Activated T-cell treated with anti-CD3 and anti-CD28 coated beads for 4 hours (primary cell): ENCODE measurements at regions not wholly inside any gene's neighbourhood (a gene's known extent, or its start where the extent isn't known, plus 50 kb on each side); places are given as distances from the start of the nearest gene placed in this dataset.
"Not testable (repeated sequence)": the region's sequence is repeated elsewhere in the genome, so short reads cannot be mapped to it uniquely, and the experiment has no call there.

Experiments
- DNase-seq: peaks from one replicate; pipeline ENCODE4 v3.0.0-alpha.2; 2020

DNA sequence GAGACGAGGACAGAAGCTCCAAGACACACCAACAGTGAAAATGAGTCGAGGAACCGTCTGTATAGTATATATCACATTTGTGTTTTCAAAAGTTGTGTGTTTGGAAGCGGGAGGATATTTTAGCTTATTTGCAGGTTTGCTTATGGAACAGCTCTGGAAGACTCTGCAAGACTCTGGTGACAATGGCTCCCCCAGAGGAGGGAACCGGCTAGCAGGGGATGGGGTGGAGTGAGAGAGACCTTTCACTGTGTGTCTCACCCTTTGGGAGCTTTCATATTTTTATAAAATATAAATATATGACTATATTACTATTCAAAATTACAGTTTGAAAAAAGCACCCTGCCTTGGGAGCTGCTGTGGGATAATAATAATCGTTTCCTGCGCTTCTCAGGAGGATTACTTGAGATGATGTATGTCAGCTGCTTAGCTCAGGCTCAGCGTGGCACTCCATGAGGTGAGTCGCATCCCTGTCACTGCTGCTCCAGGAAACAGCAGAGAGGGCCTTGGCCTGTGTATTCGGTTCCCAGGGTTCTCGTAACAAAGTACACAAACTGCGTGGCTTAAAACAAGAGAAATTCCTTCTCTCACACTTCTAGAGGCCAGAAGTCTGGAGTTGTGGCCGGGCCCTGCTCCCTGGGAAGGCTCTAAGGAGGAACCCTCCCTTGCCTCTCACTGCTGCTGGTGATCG lies 183.9 kb downstream of the FAM43A start:
- DNase-seq = no peak

DNA sequence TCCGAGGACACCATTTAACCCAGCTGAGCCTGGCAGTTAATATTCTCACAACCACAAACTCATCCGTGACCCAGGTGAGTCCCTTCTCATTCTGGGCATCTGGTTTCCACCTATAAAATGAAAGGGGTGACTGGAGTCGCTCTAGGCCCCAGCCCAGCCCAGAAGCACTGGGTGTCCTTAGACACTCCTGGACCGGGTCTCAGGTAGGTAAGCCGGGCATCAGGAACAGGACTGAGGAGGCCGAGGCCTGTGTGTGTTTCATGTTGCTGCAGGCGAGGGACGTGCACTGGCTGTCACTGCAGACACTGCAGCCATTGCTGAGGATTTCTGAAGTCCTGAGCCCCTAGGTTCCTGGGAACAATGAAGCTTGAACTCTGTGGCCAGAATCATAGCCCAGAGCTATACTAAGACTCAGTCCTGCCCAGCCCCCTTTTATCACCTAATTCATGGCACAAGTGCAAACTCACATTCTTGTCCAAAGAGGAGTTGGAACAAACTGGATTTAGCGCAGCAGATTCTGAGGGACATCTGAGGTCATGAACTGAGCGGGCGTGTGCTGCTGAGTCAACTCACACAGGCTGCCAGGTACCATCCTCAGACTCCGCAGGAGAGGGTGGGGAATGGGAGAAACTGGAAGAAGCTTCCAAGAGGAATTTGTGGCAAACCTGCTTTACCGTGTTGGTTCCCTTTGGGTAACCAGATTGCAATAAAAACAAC lies 184.9 kb downstream of the FAM43A start:
- DNase-seq = no peak

DNA sequence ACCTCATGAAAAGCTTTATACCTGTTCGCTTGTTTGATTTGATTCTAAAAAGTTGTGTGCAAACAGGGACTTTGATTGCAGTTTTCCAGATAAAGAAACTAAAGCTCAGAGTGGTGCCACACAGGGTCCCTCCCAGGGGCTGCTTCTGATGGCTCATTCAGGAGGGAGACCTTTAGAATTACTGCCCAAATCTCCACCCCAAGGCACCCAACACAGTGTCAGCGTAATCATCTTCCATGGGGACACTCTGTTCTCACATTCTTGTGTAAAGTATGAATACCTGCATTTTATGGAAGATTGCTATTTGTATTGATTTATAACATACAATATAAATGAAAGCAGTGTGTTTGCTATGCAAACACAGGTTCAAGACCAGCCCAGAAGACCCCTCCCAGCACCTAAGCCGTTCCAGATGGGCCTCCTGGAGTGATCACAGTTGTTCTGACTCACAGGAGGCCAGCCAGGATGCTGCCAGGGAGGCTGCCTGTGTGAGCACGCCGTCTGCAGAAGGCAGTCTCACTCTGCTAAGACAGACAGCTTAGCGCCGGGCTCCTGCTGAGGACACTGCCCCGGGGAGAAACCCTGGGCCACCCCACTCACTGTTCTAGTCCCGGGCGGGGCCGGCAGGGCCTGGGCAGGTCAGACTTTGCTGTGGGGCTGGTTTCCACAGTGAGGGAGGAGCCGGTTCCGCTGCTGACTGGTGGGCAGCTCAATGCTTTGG lies 185.6 kb downstream of the FAM43A start:
- DNase-seq = no peak

DNA sequence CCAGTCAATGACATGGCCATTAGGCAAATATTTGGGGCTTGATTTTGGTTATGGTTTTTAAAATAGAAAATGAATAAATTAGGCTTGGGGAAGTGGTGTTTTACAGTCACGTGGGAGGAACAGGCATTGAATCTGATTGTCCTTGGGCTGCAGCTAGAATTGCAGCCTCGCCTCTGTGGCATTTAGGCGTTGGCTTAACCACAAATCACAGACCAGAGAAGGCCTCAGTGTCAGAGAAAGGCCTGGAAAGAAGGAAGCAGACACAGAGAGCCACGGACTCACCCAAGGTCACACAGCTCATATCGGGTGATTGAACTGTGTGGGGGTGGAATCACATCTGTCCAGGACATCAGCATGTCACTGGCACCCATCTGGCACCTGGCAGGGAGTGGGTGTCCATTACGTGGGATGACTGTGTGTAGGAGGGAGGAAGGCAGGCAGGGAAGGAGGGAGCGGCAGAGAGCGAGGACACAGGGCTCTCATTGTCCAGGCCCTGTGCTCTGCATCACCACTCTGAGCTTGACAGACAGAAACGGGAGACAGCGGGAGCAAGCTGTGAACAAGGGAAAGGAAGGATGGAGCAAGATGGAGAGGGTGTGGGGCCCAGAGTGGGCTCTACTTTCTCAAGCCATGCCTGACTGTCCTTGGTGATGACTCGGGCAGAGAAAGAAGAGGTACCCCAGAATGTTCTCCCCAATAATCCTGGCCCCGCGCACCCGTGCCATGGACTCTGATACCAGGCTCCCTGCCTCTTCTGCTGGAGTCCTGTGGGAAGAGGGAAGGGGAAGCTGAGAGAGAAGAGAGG lies 186.4 kb downstream of the FAM43A start:
- no peak for DNase-seq

DNA sequence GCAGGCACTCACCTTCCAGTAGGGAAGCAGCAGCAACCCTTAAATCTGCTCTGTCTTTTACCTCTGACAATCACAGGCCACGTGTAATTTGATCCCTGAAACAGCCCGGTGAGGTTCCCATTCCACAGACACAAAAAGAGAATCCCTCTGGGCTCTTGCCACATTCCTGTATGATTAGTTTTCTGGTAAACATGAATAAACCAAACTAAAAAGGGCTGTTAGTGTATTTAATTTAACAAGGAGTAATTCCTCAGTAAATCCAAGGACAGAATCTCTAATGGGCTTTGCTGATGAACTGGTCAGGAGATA lies 186.9 kb downstream of the FAM43A start:
- no peak for DNase-seq

- DNase-seq = not testable (repeated sequence)
These were observed 187.8 kb downstream of the FAM43A start for GRCh38 chr3:194873474-194873873.

- DNase-seq = no peak
These were observed 188.5 kb downstream of the FAM43A start for GRCh38 chr3:194874206-194874605.

- no peak for DNase-seq
These were observed 189.1 kb downstream of the FAM43A start for GRCh38 chr3:194874783-194875182.

DNA sequence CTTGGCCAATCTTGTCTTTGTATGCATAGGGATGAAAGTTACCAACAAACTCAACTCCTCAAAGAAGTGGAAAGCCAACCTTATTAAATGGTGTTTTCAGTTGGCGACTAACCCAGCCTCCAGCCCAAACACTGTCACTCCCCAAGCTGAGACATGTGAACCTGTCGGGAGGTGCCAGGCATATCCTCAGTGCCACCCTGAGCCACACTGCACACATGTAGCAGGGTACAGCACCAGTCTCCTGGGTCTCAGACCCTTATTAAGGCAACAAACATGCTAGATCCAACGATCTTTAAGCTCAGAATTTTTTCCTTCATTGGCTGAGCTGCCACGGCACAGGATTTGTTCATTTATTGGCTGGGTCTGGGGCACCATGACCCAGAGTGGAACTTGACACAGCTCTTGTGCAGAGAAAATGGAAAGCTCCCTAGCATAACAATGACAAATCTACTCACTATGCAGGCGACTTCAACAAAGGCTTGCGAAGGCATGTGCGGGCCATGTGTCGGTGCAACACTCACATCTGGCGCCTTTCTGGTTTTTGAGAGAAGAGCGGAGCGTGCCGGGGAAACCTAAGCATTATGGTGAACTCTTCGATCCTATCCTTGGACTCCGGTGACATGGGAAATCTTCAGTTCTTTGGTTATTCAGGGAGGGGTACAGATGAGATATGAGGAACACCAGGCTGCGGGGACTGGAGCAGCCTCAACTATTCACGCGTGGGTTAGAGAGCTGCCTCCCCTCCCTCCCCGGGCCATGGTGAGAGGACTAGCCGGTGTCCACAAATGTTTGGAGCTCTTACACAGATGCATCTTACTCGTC lies 190.1 kb downstream of the FAM43A start:
- DNase-seq = no peak

GRCh38 chr3:194876403-194877095 lies 190.9 kb downstream of the FAM43A start:
- DNase-seq = no peak

- no peak for DNase-seq
These were observed 191.8 kb downstream of the FAM43A start for GRCh38 chr3:194877291-194878119.

DNA sequence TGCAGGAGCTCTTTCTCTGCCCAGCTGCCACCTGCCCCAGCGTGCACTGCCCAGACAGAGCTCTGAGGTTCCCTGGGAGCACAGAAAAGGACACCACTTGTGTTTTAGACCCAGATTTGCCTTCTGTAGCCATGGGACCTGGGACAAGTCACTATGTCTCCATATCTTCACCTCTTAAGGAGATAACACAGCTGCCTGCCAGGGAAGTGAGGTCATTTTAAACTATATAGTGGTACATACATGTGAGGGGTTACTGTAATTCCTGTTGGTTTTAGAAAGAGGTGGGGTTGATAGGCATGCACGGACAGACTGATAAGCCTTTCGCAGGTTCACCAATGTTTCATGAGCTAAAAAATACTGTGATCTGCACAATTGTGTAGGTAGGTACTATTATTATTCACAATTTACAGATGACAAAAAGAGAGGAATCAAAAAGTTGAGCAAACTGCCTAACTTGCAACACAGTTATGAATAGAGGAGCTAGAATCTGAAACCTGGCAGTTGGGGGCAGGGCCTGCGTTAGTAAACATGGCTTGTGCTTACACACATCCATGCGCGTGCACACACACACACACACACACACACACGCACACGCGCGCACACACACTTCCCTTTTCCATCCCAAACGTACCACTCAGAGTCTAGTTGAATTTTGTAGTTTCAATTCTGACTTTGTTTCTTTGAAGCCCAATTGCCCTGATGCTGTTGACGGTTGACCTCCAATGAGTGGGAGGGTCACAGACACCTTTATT lies 193.6 kb downstream of the FAM43A start:
- DNase-seq = no peak

GRCh38 chr3:194879991-194880939 lies 194.6 kb downstream of the FAM43A start:
- no peak for DNase-seq

DNA sequence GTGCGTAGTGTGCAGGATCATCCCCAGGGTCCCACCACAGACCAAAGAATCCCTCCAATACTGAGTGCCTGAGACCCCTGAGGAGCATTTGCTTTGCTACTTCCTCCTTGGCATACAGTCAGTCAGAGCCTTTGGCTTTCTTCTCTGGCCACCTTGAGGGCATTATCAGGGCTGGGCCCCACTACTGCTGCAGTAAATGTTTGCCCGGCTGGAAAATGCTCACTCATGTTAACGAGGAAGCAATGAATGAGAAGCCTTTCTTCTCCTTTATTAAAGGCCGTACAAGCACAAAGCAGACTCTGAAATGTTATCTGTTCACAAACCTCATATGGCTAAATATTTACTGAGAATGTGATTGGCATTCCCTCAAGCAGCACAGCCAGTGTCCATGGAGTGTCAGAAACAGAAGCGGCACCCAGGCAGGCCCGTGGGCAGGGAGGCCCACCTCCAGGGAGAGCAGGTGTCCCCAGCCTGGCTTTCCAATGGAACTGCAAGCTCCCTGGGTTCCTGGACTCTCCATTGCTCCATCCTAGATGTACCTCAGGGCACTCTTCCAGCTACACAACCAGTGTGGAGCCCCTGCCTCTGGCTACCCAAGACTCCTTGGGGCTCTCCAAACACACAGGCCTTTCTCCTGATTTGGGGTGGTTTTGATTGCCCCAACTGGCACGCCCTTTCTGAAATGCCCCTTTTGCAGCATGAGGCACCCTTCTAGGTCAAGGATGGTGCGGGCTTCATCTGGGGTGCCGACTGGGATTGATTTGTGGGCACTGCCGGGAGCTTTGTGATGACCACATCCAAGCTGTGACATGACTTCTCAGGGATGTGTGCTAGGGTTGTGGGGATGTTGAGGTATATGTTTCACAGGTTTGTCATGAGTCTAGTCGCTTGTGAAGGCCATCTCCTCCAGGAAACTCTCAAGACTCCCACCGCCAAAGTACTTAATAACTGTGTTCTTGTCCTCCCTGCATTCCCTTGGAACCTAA lies 195.6 kb downstream of the FAM43A start:
- no peak for DNase-seq

GRCh38 chr3:194884649-194885315 lies 199.1 kb downstream of the FAM43A start:
- DNase-seq = no peak

DNA sequence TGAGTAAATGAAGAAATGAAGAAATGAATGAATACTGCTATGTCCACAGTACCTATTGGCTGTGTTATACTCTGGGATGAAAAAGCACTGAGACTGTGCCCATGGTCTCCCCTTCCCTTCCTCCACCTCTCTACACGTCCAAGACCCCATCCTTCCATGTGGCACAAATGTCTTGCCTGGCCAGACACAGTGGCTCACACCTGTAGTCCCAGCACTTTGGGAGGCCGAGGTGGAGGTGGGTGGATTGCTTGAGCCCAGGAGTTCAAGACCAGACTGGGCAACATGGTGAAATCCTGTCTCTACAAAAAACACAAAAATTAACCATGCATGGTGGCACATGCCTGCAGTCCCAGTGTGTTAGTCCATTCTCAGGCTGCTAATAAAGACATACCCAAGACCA lies 200.1 kb downstream of the FAM43A start:
- DNase-seq = no peak

DNA sequence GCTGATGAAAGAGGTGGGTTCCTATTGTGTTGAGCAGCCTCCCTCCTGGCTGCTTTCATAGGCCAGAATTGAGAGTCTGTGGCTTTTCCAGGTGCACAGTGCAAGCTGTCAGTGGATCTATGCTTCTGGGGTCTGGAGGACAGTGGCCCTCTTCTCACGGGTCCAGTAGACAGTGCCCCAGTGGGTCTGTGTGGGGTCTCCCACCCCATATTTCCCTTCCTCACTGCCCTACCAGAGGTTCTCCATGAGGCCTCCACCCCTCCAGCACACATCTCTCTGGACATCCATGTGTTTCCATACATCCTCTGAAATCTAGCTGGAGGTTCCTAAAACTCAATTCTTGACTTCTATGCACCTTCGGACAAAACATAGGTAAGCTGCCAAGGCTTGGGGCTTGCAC lies 201.2 kb downstream of the FAM43A start:
- DNase-seq = no peak
